Choroid plexus epithelial cell (primary cell): ENCODE measurements at regions not wholly inside any gene's neighbourhood (a gene's known extent, or its start where the extent isn't known, plus 50 kb on each side); places are given as distances from the start of the nearest gene placed in this dataset.

Source experiments
- DNase-seq: peaks from one replicate; pipeline ENCODE4 v3.0.0-alpha.2; 2010; ENCODE audit warnings: low read depth
- H3K4me3 ChIP-seq: 2 replicates; pipeline ENCODE4 v1.5.1; 2011; ENCODE audit warnings: low read depth, mild to moderate bottlenecking, control low read depth, low read length, moderate library complexity
- CTCF ChIP-seq: conservative IDR thresholded peaks from 2 replicates; pipeline ENCODE4 v1.5.1; 2011; ENCODE audit warnings: low read depth, mild to moderate bottlenecking, control low read depth, inconsistent platforms, low read length, moderate library complexity

GRCh38 chr4:45578874-45579273, 545.0 kb downstream of the GABRG1 start:
- no peak for TF ChIP-seq CTCF
- H3K4me3 ChIP-seq, result no peak overlapping the region
- DNase-seq, result no peak

- H3K4me3 ChIP-seq, result no peak overlapping the region
- DNase-seq, result no peak
- TF ChIP-seq CTCF, result no peak
Measured at GRCh38 chr4:45576275-45576674, 547.6 kb downstream of the GABRG1 start.

- DNase-seq, result no peak
- no peak overlapping the region for H3K4me3 ChIP-seq
- TF ChIP-seq CTCF, result no peak
Measured at GRCh38 chr4:45569619-45570018, 554.2 kb downstream of the GABRG1 start.

GRCh38 chr4:45568694-45569093, 555.2 kb downstream of the GABRG1 start:
- no peak overlapping the region for H3K4me3 ChIP-seq
- TF ChIP-seq CTCF, result no peak
- DNase-seq, result no peak

- TF ChIP-seq CTCF, result no peak
- DNase-seq, result no peak
- H3K4me3 ChIP-seq, result no peak overlapping the region
Measured at GRCh38 chr4:45566896-45567603, 556.8 kb downstream of the GABRG1 start.

- no peak overlapping the region for H3K4me3 ChIP-seq
- TF ChIP-seq CTCF, result no peak
- peak; percentile 2 for DNase-seq
Measured at GRCh38 chr4:45554423-45554822, 569.4 kb downstream of the GABRG1 start.

GRCh38 chr4:45550766-45551366, 573.0 kb downstream of the GABRG1 start:
- no peak for TF ChIP-seq CTCF
- no peak for DNase-seq
- no peak overlapping the region for H3K4me3 ChIP-seq
